Activated CD4-positive, alpha-beta T cell treated with anti-CD3 and anti-CD28 coated beads, Interleukin-2, amount 10 ng/mL, durations not matched to agents 7 days and 5 days (primary cell): ENCODE measurements at regions not wholly inside any gene's neighbourhood (a gene's known extent, or its start where the extent isn't known, plus 50 kb on each side); places are given as distances from the start of the nearest gene placed in this dataset.

Source experiments
- CTCF ChIA-PET: fragments of 350-600 bp; sonication (Branson Sonifier 250); formaldehyde crosslinking; loops from one replicate; lab custom pipeline; 2021; ENCODE audit warnings: antibody characterized with exemption; lab: Charles Lee
- POLR2A ChIA-PET: fragments of 350-600 bp; sonication (Branson Sonifier 250); formaldehyde crosslinking; loops from one replicate; lab custom pipeline; 2021; ENCODE audit warnings: antibody characterized with exemption; lab: Charles Lee
- DNase-seq: peaks from one replicate; pipeline ENCODE4 v3.0.0-alpha.2; 2020
- H3K27ac Mint-ChIP-seq: one replicate; pipeline ENCODE4 v1.8.0; 2021; ENCODE audit warnings: mild to moderate bottlenecking, moderate library complexity, mixed read lengths
- H3K27me3 Mint-ChIP-seq: one replicate; pipeline ENCODE4 v1.8.0; 2021; ENCODE audit warnings: mixed read lengths
- H3K36me3 Mint-ChIP-seq: one replicate; pipeline ENCODE4 v1.8.0; 2021; ENCODE audit warnings: low read depth, mixed read lengths
- H3K4me1 Mint-ChIP-seq: one replicate; pipeline ENCODE4 v1.8.0; 2021; ENCODE audit warnings: mixed read lengths
- H3K4me3 Mint-ChIP-seq: one replicate; pipeline ENCODE4 v1.8.0; 2021; ENCODE audit warnings: mild to moderate bottlenecking, moderate library complexity, mixed read lengths
- H3K9me3 Mint-ChIP-seq: one replicate; pipeline ENCODE4 v1.8.0; 2021; ENCODE audit warnings: mixed read lengths

- ChIA-PET POLR2A (no interaction called here), CTCF (interaction anchor here (1.5 kb wide), 1 partner anchor 19 kb away, joined by 4 read pairs; no protein-coding TSS in a partner anchor)
- Mint-ChIP-seq H3K27me3 (peaks cover 2% of the 10 kb centered on the region), H3K4me1 (peaks cover 29% of the 10 kb centered on the region), H3K36me3 (no peaks in the 10 kb centered on the region), H3K4me3 (no peak overlapping the region), H3K27ac (no peak overlapping the region), H3K9me3 (no peaks in the 10 kb centered on the region)
- no peak for DNase-seq
These were observed 53.8 kb upstream of the HGFAC start for GRCh38 chr4:3387943-3388361.

- ChIA-PET CTCF (interaction anchor here (1.5 kb wide), 1 partner anchor 19 kb away, joined by 4 read pairs; no protein-coding TSS in a partner anchor), POLR2A (no interaction called here)
- Mint-ChIP-seq H3K4me3 (no peak overlapping the region), H3K4me1 (peaks cover 29% of the 10 kb centered on the region), H3K27ac (no peak overlapping the region), H3K27me3 (peaks cover 2% of the 10 kb centered on the region), H3K36me3 (no peaks in the 10 kb centered on the region), H3K9me3 (no peaks in the 10 kb centered on the region)
- no peak for DNase-seq
These were observed 53.1 kb upstream of the HGFAC start for GRCh38 chr4:3388471-3389232.

- H3K36me3 Mint-ChIP-seq, result no peaks in the 10 kb centered on the region
- ChIA-PET POLR2A (no interaction called here), CTCF (interaction anchor here (0.5 to 1.5 kb wide), 2 partner anchors 20 to 352 kb away, joined by 4 read pairs; no protein-coding TSS in a partner anchor)
These were observed 52.2 kb upstream of the HGFAC start for GRCh38 chr4:3389233-3390215.

GRCh38 chr4:3390288-3390811, 51.4 kb upstream of the HGFAC start:
- CTCF ChIA-PET, result no interaction called here

More at GRCh38 chr4:3389233-3390215, 52.2 kb upstream of the HGFAC start:
- Mint-ChIP-seq H3K27me3 (peaks cover 2% of the 10 kb centered on the region), H3K4me1 (peaks cover 26% of the 10 kb centered on the region), H3K4me3 (no peak overlapping the region), H3K27ac (no peak overlapping the region), H3K9me3 (no peaks in the 10 kb centered on the region)
- no peak for DNase-seq

GRCh38 chr4:3391422-3391821, 50.3 kb upstream of the HGFAC start:
- Mint-ChIP-seq H3K36me3 (no peaks in the 10 kb centered on the region), H3K4me3 (no peak overlapping the region), H3K9me3 (no peaks in the 10 kb centered on the region), H3K27ac (no peak overlapping the region), H3K27me3 (peaks cover 2% of the 10 kb centered on the region), H3K4me1 (peaks cover 15% of the 10 kb centered on the region)
- POLR2A ChIA-PET, result no interaction called here
- no peak for DNase-seq
- CTCF ChIA-PET, result no interaction called here

More at GRCh38 chr4:3390288-3390811, 51.4 kb upstream of the HGFAC start:
- H3K4me1 Mint-ChIP-seq, result peaks cover 24% of the 10 kb centered on the region
- H3K36me3 Mint-ChIP-seq, result no peaks in the 10 kb centered on the region
- peaks cover 2% of the 10 kb centered on the region for H3K27me3 Mint-ChIP-seq
- no peaks in the 10 kb centered on the region for H3K9me3 Mint-ChIP-seq
- H3K4me3 Mint-ChIP-seq, result no peak overlapping the region
- no peak for DNase-seq
- POLR2A ChIA-PET, result no interaction called here
- H3K27ac Mint-ChIP-seq, result no peak overlapping the region
